T-helper 2 cell (primary cell): ENCODE measurements at regions not wholly inside any gene's neighbourhood (a gene's known extent, or its start where the extent isn't known, plus 50 kb on each side); places are given as distances from the start of the nearest gene placed in this dataset.
A peak's percentile ranks its signal among the peaks of the same experiment; 100 is the strongest.
"Not testable (repeated sequence)": the region's sequence is repeated elsewhere in the genome, so short reads cannot be mapped to it uniquely, and the experiment has no call there.

Source experiments
- DNase-seq, 5 experiments: peaks; one replicate each; pipeline versions ENCODE4 v3.0.0 to v3.0.0-alpha.2; 2012 to 2022

DNA sequence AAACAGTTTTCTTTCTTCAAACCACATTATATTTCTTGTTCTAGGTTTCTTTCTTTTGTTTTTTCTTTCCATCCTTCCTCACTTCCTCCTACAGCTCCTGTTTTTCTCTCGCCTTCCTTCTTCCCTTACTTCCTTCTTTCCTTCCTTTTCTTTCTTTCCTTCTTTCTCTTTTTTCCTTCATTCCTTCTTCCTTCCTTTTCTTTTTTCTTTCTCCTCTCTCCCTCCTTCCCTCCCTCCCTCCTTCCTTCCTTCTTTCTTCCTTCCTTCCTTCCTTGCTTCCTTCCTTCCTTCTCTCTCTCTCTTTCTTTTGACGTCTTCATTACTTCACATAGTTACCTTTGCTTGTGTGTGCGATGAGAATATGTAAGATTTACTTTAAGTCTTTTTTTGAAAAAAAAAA is 470.0 kb upstream of the FSIP2 start:
- no peak for DNase-seq

DNA sequence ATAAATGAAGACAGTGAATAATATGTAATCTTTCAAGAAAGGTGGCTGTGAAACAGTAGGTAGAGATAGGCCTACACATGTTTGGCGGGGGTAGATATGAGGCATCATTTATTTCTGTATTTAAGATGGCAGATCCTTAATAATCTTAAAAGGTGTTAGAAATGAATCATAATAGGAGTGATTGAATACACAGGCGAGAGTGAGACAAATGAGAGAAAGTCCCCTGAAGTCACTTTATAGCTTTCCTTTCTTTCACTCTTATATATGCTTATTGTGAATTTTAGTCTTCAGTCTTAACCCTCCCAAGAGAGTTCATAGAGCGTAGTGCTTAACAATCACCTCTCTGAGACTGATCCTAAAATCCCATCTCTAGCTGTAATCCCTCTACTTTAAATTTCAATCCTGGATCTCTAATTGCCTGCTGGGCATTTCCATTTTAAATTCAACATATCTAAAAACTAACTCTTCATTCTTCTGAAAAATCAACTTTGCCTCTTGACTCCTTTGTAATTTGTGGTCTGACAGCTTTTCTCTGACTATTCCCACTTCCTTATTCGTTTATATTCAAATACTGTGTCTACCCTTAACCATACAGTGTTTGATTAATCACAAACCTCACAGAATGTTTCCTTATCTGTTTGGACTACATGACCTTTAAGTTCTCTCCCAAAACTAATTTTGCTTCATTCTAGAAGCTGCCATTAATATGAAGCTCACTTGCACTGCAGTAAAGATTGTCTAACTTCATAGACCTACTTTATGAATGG is 463.7 kb upstream of the FSIP2 start:
- DNase-seq = no peak

DNA sequence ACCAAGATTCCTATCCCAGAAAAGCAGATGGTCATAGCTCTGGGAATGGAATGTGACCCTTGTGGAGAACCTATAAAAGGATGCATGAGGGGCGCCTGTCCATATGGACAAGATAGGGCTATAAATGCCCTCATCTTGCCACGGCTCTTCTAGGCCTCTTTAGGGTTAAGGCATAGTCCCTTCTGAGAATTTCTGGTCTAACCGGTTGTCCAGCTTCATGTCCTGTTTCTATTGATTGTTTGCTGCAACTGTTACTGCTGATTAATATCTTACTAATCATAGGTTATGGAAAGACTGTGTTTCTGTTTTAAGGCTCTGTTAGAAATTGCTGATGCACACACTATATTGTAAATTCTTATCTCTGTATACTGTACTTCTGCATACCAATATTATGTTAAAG is 462.6 kb upstream of the FSIP2 start:
- DNase-seq = not testable (repeated sequence)

DNA sequence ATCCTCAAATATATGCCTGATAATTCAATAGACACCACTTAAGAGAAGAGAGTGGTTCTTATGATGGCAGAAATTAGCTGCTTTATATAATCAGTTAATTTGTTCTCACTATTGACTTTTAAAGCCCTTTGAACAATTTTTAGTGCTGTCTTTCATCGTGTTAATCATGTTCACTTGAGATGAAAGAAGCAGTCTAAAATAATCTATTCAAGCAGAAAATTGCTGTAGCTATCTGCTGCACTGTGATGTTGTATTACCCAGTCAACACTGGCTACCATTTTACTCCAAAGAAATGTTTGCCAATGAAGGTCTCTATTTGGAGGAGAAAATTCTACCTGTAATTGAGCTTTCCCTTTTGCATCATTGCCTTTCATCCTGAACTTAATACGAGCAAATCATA is 459.8 kb upstream of the FSIP2 start:
- no peak for DNase-seq

DNA sequence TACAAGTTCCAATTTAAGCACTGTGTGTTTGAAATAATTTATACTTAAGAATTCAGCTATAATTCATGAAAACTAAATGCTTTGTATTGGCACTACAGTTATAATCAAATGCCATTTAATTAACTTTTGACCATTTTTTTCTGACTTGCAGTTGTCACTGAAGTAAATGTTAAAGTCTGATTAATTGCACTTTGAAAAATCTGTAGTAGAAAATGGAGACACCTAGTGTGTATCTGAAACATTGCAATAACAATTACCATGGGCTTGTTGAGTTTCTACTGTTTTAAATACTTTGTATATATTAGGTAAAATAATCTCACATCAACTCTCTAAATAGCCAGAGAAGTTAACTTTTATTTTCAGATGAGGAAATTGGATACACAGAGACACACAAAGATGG is 458.6 kb upstream of the FSIP2 start:
- DNase-seq = no peak

DNA sequence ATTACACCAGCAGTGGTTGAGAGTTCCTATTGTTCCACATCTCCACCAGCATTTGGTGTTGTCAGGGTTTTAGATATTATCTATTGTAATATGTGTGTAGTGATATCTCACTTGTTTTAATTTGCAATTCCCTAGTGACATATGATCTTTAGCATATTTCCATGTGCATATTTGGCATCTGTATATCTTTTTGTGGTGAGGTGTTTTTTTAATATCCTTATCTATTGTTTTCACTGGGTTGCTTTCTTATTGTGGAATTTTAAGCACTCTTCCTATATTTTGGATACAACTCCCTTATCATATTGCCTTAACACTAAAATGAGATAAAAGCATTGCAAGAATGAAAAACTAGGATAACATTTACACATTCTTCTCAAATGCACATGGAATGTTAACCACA is 453.9 kb upstream of the FSIP2 start:
- DNase-seq = no peak

DNA sequence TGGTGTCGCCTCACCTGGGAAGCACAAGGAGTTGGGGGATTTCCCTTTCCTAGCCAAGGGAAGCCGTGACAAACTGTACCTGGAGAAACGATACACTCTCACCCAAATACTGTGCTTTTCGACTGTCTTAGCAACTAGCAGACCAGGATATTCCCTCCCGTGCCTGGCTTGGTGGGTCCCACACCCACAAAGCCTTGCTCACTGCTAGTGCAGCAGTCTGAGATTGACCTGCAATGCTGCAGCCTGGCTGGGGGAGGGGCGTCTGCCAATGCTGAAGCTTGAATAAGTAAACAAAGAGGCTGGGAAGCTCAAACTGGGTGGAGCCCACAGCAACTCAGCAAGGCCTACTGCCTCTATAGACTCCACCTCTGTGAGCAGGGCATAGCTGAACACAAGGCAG is 448.6 kb upstream of the FSIP2 start:
- not testable (repeated sequence) for DNase-seq

DNA sequence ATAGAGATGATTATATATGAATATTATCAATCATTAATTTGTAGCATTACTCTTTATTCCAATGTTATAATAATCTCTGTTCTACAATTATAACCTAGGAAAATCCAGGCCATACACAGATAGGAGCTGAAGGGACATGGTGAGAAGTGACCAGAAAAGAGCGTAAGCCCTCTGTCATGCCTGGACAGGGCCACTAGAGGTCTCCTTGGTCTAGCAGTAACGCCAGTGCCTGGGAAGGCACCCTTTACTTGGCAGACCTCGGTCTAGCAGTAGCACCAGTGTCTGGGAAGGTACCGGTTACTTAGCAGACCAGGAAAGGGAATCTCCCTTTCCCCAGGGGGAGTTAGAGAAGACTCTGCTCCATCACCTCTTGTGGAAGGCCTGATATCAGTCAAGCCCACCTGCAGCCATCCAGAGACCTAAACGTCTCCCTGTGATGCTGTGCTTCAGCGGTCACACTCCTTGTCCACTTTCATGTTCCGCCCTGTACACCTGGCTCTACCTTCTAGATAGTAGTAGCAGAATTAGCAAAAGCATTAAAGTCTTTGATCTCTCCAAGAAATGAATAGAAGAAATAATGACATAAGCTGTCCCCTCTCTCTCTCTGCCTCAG is 447.5 kb upstream of the FSIP2 start:
- DNase-seq = peak in 1 of 5 experiments; percentile 21

DNA sequence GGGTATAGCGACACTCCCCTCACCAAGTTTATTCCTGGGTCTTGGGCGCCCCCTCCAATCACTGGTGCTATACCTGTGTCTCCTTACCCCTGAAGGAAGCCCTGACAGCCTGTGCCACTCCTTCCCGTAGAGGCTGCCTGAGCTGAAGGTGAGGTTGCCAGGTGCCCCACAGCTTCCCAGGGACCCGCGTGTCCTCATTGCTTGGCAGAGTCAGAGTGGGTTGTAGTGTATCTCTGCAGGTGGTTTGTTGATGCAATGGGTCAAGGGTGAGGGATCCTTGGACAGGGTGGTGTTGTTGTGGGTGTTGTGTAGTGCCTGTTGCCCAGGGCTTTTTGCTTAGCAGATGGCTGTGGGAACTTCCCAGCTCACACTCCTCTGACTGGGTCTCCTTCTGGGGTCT is 438.7 kb upstream of the FSIP2 start:
- no peak for DNase-seq

DNA sequence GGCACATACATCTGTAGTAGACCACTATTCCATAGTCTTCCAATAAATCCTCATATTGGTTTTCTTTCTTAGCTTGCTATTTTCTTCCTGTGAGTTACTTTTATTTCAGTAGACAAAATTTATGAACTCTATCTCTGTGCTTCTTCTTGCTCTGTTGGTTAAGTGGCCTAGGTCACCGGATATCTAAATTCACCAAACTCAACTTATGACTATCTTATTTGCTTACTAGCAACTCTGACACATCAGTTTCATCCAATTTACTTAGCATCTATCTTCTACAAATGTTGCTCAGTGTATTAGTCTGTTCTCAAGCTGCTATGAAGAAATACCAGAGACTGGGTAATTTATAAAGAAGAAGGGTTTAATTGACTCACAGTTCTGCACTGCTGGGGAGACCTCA is 432.5 kb upstream of the FSIP2 start:
- no peak for DNase-seq

DNA sequence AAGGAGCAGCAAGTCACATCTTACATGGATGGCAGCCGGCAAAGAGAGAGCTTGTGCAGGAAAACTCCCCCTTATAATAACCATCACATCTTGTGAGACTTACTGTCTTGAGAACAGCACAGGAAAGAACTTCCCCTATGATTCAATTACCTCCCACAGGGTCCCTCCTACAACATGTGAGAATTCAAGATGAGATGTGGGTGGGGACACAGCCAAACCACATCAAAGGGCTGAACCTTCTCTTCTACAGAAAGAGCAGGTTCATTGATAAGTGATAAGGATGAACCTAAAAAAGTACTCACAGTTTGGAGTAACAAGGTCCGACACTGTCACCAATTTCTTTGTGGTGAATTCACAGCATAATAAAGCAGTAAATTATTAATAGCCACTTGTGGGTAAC is 422.2 kb upstream of the FSIP2 start:
- DNase-seq = peak in 1 of 5 experiments; percentile 38

DNA sequence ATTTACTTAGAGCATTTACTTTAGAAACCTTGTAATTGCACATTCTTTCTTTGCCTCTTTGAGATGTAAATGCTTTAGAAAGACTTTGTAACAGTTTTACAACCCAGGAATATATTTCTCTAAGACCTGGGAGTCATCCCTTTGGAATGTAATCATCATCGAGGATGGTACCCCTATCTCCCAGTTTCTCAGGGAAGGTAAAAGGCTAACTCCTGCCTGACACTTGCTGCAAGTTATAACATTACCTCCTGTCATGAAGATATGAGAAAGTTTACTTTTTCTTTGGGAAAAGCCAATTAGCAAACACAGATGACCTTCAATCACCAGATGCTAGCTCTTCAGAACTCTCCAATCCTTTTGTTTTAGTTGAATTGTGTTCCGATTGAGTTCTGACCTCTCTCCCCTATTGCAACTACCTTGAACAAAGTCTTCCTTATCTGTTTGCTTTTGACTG is 420.3 kb upstream of the FSIP2 start:
- DNase-seq = no peak

DNA sequence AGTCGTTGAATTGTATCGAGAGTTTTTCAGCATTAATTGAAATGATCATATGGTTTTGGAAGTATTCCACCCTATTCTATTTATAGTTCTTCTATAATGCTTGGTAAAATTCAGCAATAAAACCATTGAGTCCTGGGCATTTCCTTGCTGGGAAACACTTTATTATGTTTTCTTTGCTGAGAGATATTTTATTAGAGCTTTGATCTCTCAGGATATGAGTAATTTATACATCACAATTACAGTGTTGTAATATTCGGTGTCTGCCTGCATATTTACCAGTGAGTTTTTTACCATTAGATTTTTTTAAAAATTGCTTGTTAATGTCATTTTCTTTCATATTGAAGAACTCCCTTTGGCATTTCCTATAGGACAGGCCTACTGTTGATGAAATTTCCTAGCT is 402.7 kb upstream of the FSIP2 start:
- DNase-seq = no peak

DNA sequence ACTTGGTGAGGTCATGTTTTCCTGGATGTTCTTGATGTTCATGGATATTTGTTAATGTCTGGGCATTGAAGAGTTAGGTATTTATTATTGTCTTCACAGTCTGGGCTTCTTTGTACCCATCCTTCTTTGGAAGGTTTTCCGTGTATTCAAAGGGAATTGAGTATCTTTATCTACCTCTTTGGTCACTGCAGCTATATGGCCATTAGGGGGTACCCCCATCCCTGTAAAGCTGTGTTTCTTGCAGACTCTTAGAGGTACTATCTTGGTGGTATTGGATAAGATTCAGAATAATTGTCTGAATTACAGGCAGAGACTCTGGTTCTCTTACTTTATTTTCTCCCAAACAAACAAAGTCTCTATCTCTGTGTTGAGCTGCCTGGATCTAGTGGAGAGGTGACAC is 401.6 kb upstream of the FSIP2 start:
- no peak for DNase-seq

DNA sequence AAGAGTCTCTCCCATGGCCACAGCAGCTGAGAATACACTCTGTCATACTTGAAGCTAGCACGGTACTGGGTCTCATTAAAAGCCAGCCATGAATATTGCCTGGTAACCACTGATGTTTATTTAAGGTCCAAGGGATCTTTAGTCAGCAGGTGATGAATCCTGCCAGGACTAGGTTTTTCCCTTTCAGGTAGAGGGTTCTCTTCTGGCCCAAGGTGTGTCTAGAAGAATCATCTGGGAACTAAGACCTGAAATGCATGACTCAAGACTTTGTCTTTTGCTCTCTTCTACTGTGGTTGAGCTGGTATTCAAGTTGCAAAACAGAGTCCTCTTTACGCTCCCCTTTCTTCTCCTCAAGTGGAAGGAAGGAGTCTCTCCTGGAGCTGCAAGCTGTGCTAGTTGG is 400.5 kb upstream of the FSIP2 start:
- DNase-seq = no peak

DNA sequence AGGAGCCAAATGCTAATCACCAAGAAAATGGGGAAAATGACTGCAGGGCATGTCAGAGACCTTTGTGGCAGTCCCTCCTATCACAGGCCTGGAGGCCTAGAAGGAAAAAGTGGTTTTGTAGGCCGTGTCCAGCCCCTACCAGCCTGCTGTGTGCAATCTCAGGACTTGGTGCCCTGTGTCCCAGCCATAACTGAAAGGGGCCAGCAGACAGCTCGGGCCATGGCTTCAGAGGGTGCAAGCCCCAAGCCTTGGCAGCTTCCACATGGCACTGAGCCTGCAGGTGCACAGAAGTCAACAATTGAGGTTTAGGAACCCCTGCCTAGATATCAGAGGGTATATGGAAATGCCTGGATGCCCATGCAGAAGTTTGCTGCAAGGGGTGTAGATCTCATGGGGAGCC is 391.2 kb upstream of the FSIP2 start:
- DNase-seq = no peak

DNA sequence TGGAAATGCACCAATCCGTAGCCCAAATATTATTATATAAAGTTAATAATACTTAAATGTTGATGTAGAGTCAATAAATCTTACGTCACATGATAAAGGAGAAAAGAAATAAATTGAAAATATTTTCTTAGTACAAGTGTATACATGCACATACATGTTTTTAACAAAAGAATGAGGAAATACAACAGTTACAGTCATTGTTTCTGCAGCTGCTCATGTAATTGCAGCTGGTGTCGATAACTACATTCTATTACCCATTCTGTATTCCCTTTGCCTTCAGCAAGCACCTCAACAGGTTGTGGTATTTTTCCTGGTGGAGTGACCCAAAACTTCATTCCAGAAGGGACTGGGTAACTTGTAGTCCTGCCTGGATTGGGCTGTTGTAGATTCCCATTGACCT is 377.8 kb upstream of the FSIP2 start:
- DNase-seq = no peak

DNA sequence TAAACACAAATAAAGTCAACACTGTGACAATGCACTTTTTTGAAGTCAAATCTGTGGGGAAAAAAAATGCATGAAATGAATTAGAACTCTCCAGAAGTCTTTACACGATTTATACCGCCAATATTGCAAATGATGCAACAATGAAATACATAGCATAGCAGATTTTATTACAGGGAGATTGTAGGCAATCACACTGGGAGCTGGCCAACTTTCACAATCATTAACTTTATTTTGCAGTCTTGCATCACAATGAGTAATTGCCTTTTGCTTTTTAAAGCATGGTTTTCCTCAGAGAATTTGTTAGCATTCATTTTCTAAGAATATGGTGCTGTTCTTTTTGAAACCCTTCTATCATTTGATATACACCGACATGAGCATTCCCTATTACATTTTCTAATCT is 366.4 kb upstream of the FSIP2 start:
- no peak for DNase-seq

DNA sequence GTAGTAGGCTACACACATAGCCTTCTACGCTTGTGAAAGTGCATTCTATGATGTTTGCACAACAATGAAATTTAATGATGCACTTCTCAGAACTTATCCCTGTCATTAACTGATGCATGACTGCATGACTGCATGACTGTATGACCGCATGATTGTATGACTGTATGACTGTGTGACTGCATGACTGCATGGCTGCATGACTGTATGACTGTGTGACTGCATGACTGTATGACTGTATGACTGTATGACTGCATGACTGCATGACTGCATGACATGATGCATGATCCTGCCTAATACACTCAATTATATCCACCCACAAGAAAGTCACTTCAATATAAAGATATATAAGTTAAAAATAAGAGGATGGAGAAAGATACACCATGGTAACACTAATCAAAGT is 365.4 kb upstream of the FSIP2 start:
- DNase-seq = no peak

DNA sequence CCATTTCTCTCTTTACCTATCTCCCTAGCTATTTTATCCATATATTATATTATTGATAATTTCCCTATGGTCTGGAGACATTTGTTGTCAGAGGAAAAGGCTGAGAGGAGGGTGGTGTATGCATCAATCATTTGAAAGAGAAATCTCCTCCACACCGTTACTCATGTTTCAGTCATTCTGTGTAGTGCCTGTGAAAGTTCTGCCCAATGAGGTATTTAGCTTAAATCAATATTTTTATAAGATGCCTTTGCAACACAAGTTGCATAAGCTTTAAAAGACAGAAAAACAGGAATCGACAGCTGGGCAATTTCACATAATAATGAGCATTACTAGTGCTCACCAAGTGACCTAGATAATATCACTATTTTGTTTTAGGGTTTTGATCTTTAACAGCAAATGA is 363.7 kb upstream of the FSIP2 start:
- DNase-seq = no peak

DNA sequence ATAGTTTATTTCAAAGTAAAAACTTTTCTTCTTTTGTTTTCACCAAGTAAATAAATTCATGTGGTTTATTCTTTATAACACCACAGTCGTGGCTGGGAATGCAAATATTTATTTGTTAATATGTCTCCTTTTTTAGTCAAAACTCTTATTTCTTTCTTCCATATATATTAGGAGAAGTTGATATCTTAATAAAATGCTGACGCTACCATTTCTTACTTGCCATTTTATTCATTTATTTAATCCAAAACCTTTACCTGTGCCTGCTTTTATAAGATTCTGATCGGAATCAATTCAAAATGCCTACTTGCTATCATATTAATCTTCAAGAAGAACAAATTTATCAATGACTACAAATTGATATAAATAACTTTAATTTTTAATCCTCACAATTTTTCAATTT is 362.9 kb upstream of the FSIP2 start:
- no peak for DNase-seq

DNA sequence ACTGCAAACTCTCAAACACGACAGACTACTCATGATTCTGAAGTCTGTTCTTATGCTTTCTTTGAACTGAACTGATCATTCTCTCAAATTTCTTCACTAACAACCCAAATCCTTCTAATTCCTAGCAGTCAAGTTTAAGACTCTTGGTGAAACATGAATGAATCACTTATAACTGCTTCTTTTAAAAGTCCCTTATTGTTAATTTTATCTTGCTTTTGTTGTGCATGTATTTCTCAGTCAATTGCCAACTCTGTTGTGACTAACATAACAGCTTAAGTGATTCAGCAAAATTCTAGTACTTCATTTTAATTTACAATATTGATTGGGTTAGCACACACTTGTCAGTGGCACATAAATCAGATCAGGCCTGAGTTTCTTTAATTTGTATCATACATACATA is 357.0 kb upstream of the FSIP2 start:
- no peak for DNase-seq

DNA sequence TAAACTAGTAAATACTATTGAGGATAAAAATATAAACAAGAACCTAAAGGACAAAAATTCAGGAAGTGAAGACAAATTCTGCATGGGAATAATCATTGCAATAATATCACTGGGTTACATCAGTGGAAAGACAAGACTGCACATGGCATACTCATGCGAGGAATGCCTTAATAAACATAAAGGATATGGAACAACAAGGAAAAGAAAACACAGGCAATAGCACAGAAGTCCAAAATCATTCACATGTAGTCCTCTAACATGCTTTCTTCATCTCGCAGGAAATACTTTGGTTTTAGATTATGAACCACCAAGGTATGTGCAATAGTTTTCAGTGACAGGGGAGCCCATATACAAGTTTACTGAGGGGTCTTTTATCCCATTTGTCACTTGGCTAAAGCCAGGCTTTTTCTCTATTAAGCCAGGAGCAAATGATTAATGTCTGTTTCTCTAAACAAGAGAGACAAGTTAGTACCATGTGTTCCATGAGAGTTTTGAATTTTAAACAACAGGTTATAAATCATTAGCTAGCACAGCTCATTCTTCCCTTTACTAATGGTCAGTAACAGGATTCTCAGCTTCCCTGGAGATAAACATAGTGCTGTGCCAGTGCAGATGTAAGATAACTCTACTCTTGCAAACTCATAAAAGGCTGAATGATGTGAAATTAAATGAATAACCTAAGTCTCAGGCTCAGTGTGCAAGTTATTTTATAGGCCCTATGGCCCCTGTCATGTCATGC is 353.6 kb upstream of the FSIP2 start:
- DNase-seq = no peak

DNA sequence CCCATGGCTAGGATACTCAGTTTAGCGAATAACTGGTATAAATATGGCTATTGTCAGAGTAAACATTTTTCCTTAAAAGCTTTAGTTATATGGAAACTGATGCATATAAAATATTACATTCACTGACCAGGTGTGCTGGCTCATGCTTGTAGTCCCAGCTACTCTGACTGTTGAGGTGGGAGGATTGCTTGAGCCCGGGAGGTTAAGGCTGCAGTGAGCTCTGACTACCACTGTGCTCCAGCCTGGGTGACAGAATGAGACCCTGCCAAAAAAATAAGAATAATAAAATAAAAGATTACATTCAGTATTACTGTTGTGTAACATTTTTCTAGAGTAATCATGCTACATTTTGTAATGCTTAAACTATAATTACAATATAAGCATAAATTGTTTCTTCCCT is 350.4 kb upstream of the FSIP2 start:
- no peak for DNase-seq
